GM12878 (cell line): ENCODE measurements at regions not wholly inside any gene's neighbourhood (a gene's known extent, or its start where the extent isn't known, plus 50 kb on each side); places are given as distances from the start of the nearest gene placed in this dataset.
A peak's percentile ranks its signal among the peaks of the same experiment; 100 is the strongest.

Experiments used
- CHD2 ChIP-seq: IDR thresholded peaks from 2 replicates; pipeline ENCODE4 v1.6.1; 2011; ENCODE audit warnings: low read depth, low read length, improper control_type of control experiment, borderline replicate concordance
- CREM ChIP-seq: IDR thresholded peaks from 2 replicates; pipeline ENCODE4 v1.6.1; 2014; ENCODE audit warnings: antibody characterized with exemption, low read depth
- CTCF ChIP-seq, 3 experiments: IDR thresholded peaks in 2 of 3; conservative IDR thresholded peaks in 1 of 3; 2 replicates each; pipeline ENCODE4 v1.5.1; 2011; ENCODE audit warnings: low read depth in 3 of 3, low read length in 3 of 3, mild to moderate bottlenecking in 3 of 3, control low read depth in 2 of 3, moderate library complexity in 2 of 3, inconsistent platforms in 1 of 3, mixed read lengths in 1 of 3; ENCODE audit not compliant: control insufficient read depth in 2 of 3, insufficient read depth in 1 of 3; ENCODE audit errors: extremely low read depth in 1 of 3
- E2F4 ChIP-seq: IDR thresholded peaks from 2 replicates; pipeline ENCODE4 v1.6.1; 2012; ENCODE audit warnings: low read depth, low read length, improper control_type of control experiment
- MEF2A ChIP-seq: IDR thresholded peaks from 2 replicates; pipeline ENCODE4 v1.6.1; 2011; ENCODE audit warnings: low read depth, mild to moderate bottlenecking, low read length, moderate library complexity; ENCODE audit not compliant: insufficient read depth
- MYB ChIP-seq: fragments of 150-350 bp; IDR thresholded peaks from 2 replicates; pipeline ENCODE4 v1.6.1; 2014; ENCODE audit warnings: mild to moderate bottlenecking, low read depth, low read length, borderline replicate concordance
- NFIC ChIP-seq: IDR thresholded peaks from 2 replicates; pipeline ENCODE4 v1.6.1; 2012; ENCODE audit warnings: low read depth, mild to moderate bottlenecking, inconsistent platforms, low read length, moderate library complexity
- POLR2A ChIP-seq: IDR thresholded peaks from 2 replicates; pipeline ENCODE4 v1.6.1; 2011; ENCODE audit warnings: low read depth, mild to moderate bottlenecking, low read length
- POLR2AphosphoS5 ChIP-seq: IDR thresholded peaks from 2 replicates; pipeline ENCODE4 v1.6.1; 2011; ENCODE audit warnings: mild to moderate bottlenecking, low read length, inconsistent platforms
- RAD21 ChIP-seq: IDR thresholded peaks from 2 replicates; pipeline ENCODE4 v1.6.1; 2011; ENCODE audit warnings: mild to moderate bottlenecking, low read depth, low read length, moderate library complexity; ENCODE audit not compliant: insufficient read depth
- REST ChIP-seq: IDR thresholded peaks from 2 replicates; pipeline ENCODE4 v1.6.1; 2012; ENCODE audit warnings: mild to moderate bottlenecking, low read depth, low read length
- RFX5 ChIP-seq: IDR thresholded peaks from 2 replicates; pipeline ENCODE4 v1.6.1; 2011; ENCODE audit warnings: low read depth, low read length, improper control_type of control experiment
- SIN3A ChIP-seq: IDR thresholded peaks from 2 replicates; pipeline ENCODE4 v1.6.1; 2012; ENCODE audit warnings: low read depth, low read length, improper control_type of control experiment
- SREBF2 ChIP-seq: IDR thresholded peaks from 2 replicates; pipeline ENCODE4 v1.6.1; 2012; ENCODE audit warnings: mild to moderate bottlenecking, low read length
- SUPT20H ChIP-seq: IDR thresholded peaks from 2 replicates; pipeline ENCODE4 v1.6.1; 2011; ENCODE audit warnings: low read depth, mild to moderate bottlenecking, low read length, moderate library complexity, borderline replicate concordance; ENCODE audit not compliant: control insufficient read depth
- TAF1 ChIP-seq: IDR thresholded peaks from 2 replicates; pipeline ENCODE4 v1.6.1; 2011; ENCODE audit warnings: mild to moderate bottlenecking, low read depth, low read length, borderline replicate concordance

GRCh38 chr9:99595796-99596195 lies 225.9 kb upstream of the NR4A3 start (continued):
- TF ChIP-seq CHD2 (no peak; the same call in 1 of the 2 replicates), RAD21 (no peak), E2F4 (no peak), SIN3A (no peak), POLR2AphosphoS5 (no peak), RFX5 (no peak), POLR2A (no peak), SREBF2 (no peak), MYB (no peak), MEF2A (no peak), CTCF (IDR thresholded peaks at IDR 0.05 in 2 of 3, conservative IDR thresholded peaks at IDR 0.05 in 1 of 3; ENCODE audit: control insufficient read depth in 2 of 3, extremely low read depth in 1 of 3, insufficient read depth in 1 of 3, low read depth in 3 of 3, low read length in 3 of 3) (no peak), SUPT20H (no peak), TAF1 (no peak), CREM (peak; percentile 96), REST (no peak), NFIC (no peak; the same call in 1 of the 2 replicates)
